ENCODE measurements at regions not wholly inside any gene's neighbourhood (a gene's known extent, or its start where the extent isn't known, plus 50 kb on each side); places are given as distances from the start of the nearest gene placed in this dataset.
"Not testable (repeated sequence)": the region's sequence is repeated elsewhere in the genome, so short reads cannot be mapped to it uniquely, and the experiment has no call there.

DNA sequence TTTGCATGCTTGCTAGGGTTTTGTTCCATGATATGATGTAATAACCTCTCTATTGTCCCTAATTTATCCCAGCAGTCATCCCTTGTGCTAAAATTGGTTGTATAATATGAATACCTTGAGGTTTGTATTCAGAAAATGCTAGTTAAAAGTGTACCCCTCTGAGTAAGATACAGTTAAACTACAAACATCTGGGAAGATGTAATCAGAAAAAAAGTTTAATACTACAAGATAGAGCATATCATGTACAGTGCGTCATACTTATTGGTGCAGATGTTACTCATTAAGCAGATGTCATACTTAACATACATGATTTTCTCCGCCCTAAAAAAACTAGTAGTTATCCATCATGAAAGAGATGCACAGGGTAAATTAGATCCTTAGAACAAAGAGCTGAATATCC is 336.1 kb upstream of the KCND2 start:
- TF ChIP-seq, protein P1, sequence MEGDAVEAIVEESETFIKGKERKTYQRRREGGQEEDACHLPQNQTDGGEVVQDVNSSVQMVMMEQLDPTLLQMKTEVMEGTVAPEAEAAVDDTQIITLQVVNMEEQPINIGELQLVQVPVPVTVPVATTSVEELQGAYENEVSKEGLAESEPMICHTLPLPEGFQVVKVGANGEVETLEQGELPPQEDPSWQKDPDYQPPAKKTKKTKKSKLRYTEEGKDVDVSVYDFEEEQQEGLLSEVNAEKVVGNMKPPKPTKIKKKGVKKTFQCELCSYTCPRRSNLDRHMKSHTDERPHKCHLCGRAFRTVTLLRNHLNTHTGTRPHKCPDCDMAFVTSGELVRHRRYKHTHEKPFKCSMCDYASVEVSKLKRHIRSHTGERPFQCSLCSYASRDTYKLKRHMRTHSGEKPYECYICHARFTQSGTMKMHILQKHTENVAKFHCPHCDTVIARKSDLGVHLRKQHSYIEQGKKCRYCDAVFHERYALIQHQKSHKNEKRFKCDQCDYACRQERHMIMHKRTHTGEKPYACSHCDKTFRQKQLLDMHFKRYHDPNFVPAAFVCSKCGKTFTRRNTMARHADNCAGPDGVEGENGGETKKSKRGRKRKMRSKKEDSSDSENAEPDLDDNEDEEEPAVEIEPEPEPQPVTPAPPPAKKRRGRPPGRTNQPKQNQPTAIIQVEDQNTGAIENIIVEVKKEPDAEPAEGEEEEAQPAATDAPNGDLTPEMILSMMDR (IDR thresholded peaks at IDR 0.05): no peak
- Histone ChIP-seq H3K4me1 (ENCODE audit: control insufficient read depth in 1 of 2, insufficient read depth in 1 of 2, low read depth in 1 of 2, low read length in 1 of 2) (no peaks in the 10 kb centered on the region), H3K4me3 (ENCODE audit: low read depth in 1 of 2, low read length in 1 of 2) (no peak overlapping the region), H3K9me3 (no peaks in the 10 kb centered on the region), H3K27ac (no peak overlapping the region), H3K36me3 (no peaks in the 10 kb centered on the region), H3K27me3 (no peaks in the 10 kb centered on the region)

DNA sequence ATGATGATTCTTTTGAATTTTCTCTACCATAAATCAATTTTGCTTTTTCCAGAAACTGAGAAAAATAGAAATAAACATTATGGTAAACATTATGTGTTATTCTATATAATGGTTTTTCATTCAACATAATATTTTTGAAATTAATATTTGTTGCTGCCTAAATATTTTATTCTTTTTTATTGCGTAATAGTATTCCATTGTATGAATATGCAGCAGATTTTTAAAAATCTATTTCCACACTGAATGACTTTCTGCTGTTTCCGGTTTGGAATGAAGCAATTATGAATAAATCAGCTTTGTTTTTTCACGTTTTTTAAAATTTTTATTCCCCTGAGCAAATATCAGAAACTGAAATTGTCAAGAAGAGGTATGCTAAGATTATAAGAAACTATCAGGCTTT is 335.2 kb upstream of the KCND2 start:
- H3K27me3 ChIP-seq: no peaks in the 10 kb centered on the region
- no peak overlapping the region for H3K4me3 ChIP-seq (ENCODE audit: low read depth in 1 of 2, low read length in 1 of 2)
- TF ChIP-seq, protein P1 (IDR thresholded peaks at IDR 0.05): no peak
- H3K9me3 ChIP-seq: no peaks in the 10 kb centered on the region
- H3K4me1 ChIP-seq (ENCODE audit: control insufficient read depth in 1 of 2, insufficient read depth in 1 of 2, low read depth in 1 of 2, low read length in 1 of 2): no peaks in the 10 kb centered on the region
- H3K36me3 ChIP-seq: no peaks in the 10 kb centered on the region
- no peak overlapping the region for H3K27ac ChIP-seq

DNA sequence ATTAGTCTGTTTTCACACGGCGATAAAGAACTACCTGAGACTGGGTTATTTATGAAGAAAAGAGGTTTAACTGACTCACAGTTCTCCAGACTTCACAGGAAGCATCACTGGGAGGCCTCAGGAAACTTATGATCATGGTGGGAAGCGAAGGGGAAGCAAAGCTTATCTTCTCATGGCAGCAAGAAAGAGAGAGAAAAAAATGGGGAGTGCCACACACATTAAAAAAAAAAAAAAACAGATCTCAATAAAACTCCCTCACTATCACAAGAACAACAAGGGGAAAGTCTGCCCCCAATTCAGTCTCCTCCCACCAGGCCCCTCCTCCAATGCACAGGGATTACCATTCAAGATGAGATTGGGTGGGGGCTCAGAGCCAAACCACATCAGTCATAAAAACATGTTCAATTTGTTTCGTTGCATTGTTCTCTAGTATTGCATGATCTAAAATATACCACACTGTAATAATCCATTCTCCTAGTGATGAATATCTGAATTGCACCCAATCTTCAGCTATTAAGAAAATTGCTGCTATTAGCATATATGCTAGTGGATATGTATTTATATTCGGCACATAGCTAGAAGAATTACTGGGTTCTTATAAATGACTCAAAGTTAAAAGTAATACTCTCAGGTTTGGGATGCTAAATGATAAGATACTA is 328.9 kb upstream of the KCND2 start:
- no peaks in the 10 kb centered on the region for H3K4me1 ChIP-seq (ENCODE audit: control insufficient read depth in 1 of 2, insufficient read depth in 1 of 2, low read depth in 1 of 2, low read length in 1 of 2)
- H3K4me3 ChIP-seq (ENCODE audit: low read depth in 1 of 2, low read length in 1 of 2): no peak overlapping the region
- TF ChIP-seq, protein P1 (IDR thresholded peaks at IDR 0.05): no peak
- H3K27ac ChIP-seq: no peak overlapping the region
- no peaks in the 10 kb centered on the region for H3K27me3 ChIP-seq
- H3K9me3 ChIP-seq: no peaks in the 10 kb centered on the region
- H3K36me3 ChIP-seq: no peaks in the 10 kb centered on the region

DNA sequence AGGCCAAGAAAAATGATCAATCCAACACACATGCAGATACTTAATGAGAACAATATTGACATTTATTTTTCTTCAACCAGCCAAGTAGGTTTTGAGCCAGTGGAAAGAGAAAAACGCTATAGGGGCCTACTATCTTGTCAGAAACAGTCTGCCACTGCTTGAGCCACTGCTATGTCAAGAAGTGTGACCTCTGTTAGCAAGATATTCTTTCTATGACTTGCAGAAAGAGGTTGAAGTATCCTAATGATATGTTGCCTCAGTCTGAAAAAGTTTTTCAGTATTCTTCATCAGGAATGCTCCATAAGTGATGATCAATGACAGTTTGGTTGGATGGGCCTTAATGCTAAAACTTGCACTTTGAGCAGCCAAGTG is 328.4 kb upstream of the KCND2 start:
- H3K4me1 ChIP-seq (ENCODE audit: control insufficient read depth in 1 of 2, insufficient read depth in 1 of 2, low read depth in 1 of 2, low read length in 1 of 2): no peaks in the 10 kb centered on the region
- H3K9me3 ChIP-seq: no peaks in the 10 kb centered on the region
- TF ChIP-seq, protein P1 (IDR thresholded peaks at IDR 0.05): no peak
- no peaks in the 10 kb centered on the region for H3K27me3 ChIP-seq
- no peak overlapping the region for H3K4me3 ChIP-seq (ENCODE audit: low read depth in 1 of 2, low read length in 1 of 2)
- no peak overlapping the region for H3K27ac ChIP-seq
- no peaks in the 10 kb centered on the region for H3K36me3 ChIP-seq

DNA sequence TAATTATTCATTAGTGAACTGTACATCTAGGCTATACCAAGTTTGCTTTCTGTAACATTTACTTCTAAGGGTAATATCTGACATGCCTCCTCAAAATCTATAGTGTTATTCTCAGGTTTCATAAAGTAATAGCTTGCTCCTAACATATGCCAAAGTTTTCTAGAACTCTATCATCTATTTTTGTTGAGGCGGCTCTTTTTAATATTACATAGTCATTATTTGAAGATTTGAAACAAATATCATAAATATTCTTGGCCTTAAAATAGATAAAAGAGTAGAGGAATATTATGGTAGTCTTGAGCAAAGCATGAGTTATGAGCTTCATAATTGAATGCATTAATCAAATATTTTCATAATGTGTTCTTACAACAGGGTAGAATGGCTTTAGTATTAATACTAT is 327.2 kb upstream of the KCND2 start:
- no peaks in the 10 kb centered on the region for H3K9me3 ChIP-seq
- H3K4me1 ChIP-seq (ENCODE audit: control insufficient read depth in 1 of 2, insufficient read depth in 1 of 2, low read depth in 1 of 2, low read length in 1 of 2): no peaks in the 10 kb centered on the region
- H3K36me3 ChIP-seq: no peaks in the 10 kb centered on the region
- H3K4me3 ChIP-seq (ENCODE audit: low read depth in 1 of 2, low read length in 1 of 2): no peak overlapping the region
- H3K27me3 ChIP-seq: no peaks in the 10 kb centered on the region
- no peak overlapping the region for H3K27ac ChIP-seq
- TF ChIP-seq, protein P1 (IDR thresholded peaks at IDR 0.05): no peak

DNA sequence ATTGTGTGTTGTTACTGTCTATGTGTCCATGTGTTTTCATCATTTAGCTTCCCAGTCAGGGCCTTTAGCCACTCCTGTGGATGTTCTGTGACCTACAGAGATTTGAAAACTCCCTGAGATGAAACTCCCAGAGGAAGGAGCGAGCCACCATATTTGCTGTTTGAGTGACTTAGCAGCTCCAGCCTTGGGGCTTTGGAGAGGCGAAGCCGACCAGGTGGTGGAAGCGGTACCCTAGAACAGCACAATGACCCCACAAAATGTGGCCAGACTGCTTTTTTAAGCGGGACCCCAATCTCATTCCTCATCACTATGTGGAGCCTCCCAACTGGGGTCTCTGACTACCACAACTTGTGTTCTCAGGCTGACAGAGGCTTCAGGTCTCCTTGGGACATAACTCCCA is 323.9 kb upstream of the KCND2 start:
- H3K27ac ChIP-seq: no peak overlapping the region
- no peaks in the 10 kb centered on the region for H3K4me1 ChIP-seq (ENCODE audit: control insufficient read depth in 1 of 2, insufficient read depth in 1 of 2, low read depth in 1 of 2, low read length in 1 of 2)
- TF ChIP-seq, protein P1 (IDR thresholded peaks at IDR 0.05): no peak
- no peak overlapping the region for H3K4me3 ChIP-seq (ENCODE audit: low read depth in 1 of 2, low read length in 1 of 2)
- no peaks in the 10 kb centered on the region for H3K9me3 ChIP-seq
- no peaks in the 10 kb centered on the region for H3K27me3 ChIP-seq
- no peaks in the 10 kb centered on the region for H3K36me3 ChIP-seq

DNA sequence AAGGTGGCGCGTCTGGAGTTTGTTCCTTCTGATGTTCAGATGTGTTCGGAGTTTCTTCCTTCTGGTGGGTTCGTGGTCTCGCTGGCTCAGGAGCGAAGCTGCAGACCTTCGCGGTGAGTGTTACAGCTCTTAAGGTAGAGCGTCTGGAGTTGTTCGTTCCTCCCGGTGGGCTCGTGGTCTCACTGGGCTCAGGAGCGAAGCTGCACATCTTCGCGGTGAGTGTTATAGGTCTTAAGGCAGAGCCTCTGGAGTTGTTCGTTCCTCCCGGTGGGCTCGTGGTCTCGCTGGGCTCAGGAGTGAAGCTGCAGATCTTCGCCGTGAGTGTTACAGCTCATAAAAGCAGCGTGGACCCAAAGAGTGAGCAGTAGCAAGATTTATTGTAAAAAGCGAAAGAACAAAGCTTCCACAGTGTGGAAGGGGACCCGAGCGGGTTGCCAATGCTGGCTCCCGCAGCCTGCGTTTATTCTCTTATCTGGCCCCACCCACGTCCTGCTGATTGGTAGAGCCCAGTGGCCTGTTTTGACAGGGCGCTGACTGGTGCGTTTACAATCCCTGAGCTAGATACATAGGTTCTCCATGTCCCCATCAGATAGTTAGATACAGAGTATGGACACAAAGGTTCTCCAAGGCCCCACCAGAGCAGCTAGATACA is 322.5 kb upstream of the KCND2 start:
- not testable (repeated sequence) for H3K4me3 ChIP-seq (ENCODE audit: low read depth in 1 of 2, low read length in 1 of 2); H3K27ac ChIP-seq; H3K9me3 ChIP-seq; H3K36me3 ChIP-seq; H3K4me1 ChIP-seq (ENCODE audit: control insufficient read depth in 1 of 2, insufficient read depth in 1 of 2, low read depth in 1 of 2, low read length in 1 of 2); H3K27me3 ChIP-seq

DNA sequence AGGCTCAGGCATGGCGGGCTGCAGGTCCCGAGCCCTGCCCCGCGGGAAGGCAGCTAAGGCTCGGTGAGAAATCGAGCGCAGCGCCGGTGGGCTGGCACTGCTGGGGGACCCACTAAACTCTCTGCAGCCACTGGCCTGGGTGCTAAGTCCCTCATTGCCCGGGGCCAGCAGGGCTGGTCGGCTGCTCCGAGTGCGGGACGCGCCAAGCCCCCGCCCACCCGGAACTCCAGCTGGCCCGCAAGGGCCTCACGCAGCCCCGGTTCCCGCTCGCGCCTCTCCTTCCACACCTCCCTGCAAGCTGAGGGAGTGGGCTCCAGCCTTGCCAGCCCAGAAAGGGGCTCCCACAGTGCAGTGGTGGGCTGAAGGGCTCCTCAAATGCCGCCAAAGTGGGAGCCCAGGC is 321.4 kb upstream of the KCND2 start:
- not testable (repeated sequence) for H3K4me1 ChIP-seq (ENCODE audit: control insufficient read depth in 1 of 2, insufficient read depth in 1 of 2, low read depth in 1 of 2, low read length in 1 of 2); H3K27me3 ChIP-seq; H3K4me3 ChIP-seq (ENCODE audit: low read depth in 1 of 2, low read length in 1 of 2); H3K9me3 ChIP-seq; H3K36me3 ChIP-seq; H3K27ac ChIP-seq

All from neutrophil (primary cell).